ENCODE measurements at regions not wholly inside any gene's neighbourhood (a gene's known extent, or its start where the extent isn't known, plus 50 kb on each side); places are given as distances from the start of the nearest gene placed in this dataset.

DNA sequence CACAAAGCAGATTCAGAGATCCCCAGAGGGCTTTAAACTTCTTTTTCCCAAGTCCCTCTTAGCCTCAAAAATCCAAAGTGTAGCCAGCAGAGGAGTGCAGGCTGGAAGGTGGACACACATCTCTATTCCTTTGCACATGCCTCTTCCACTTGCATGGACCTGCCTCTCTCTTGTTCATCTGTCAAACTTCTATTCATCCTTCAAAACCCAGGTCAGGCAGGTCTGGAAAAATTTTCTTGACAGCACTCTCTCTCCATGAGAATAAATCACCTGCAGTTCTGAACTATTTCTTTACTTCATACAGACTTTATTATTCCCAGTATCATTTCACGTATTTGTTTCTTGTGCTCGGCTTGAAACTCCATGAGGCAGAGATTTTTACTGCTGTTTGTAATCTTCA, 127.5 kb downstream of the SS18 start:
- DNase-seq = no peak

DNA sequence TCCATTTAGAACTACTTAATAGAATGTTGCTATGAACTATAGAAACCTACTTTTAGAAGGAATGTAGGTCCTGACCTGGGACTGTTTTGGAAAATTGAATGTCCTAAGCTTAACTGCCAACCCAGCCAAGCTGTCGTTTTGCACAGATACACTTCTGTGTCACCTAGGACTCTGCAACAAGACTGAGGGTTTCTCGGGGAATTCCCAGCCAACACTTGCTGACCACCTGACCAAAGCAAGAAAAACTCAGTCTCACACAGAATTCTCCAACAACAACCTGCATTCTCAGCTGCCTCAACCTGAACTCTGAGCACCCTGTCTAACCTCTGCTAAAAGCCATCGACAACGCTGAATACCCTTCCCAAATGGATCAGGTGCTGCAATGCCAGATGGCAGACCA, 128.2 kb downstream of the SS18 start:
- no peak for DNase-seq

DNA sequence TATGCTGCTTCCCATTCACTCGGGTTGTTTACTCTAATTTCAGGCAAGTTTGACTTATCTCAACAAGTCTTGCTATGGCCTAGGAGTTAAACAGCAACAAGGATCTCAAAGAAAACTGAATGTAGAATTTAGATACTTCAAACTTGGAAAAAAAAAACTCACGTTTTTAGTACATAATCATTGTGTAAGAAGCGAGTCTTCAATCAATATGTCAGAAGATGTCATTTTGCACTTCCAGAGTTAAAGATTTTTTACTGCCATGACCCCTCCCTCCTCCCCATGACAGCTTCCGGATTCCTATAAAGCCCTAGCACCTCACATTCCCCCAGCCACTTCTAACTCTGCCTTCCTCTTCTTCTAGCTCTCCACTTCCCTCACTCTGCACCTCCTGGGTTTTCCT, 133.4 kb downstream of the SS18 start:
- DNase-seq = no peak

DNA sequence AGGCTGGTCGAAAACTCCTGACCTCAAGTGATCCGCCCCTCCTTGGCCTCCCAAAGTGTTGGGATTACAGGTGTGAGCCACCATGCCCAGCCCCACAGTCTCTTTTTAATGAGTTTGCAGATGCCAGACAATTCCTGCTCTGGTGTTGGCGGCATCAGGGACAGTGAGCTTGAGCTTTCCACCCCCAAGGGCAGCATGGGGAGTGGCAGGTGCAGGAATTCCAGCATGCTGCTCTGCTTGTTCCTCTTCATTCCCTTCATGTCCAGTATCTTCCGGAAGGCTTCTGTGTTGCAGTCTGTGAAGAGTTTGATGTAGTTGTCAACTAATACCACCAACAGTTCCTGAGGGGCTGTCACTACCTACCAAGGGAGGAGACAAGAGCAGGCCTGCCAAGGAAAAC, 137.3 kb downstream of the SS18 start:
- no peak for DNase-seq

DNA sequence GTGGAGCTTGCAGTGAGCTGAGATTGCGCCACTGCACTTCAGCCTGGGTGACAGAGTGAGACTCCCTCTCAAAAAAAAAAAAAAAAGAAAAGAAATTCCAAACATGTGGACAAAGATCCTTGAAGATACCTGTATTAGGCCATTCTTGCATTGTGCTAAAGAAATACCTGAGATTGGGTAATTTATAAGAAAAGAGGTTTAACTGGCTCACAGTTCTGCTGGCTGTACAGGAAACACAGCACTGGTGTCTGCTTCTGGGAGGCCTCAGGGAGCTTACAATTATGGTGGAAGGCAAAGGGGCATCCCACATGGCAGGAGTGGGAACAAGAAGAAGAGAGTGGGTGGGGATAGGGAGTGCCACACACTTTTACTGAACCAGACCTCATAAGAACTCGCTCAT, 140.1 kb downstream of the SS18 start:
- no peak for DNase-seq

DNA sequence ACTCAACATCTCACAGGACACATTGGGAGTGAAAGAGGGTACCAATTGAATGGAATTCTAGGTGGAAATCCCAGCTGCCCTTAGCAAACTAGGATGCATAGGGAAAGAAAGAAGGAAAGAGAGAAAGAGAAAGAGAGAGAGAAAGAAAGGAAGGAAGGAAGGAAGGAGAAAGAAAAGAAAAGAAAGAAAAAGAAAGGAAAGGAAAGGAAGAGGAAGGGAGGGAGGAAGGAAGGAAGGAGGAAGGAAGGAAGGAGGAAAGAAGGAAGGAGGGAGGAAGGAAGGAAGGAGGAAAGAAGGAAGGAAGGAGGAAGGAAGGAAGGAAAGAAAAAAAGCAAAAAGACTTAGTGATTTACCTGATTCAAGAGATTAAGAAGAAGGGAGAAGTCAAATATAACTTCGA, 143.9 kb downstream of the SS18 start:
- DNase-seq = no peak

DNA sequence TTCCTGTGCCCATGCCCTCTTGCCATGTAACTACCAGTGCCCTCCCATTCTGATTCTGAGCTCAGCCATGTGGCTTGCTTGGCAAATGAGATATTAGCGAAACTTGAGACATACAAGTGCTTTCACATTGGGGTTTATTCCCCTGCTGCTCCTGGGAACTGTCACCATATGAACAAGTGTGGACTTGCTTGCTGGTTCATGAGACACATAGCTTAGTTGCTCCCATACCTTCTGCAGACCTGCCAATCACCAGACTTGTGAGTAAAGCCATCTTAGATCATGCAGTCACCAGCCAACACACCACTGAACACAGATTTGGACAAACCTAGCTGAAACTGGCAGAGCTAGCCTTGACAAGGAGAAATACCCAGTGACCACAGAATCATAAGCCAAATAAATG, 155.1 kb downstream of the SS18 start:
- DNase-seq = no peak

DNA sequence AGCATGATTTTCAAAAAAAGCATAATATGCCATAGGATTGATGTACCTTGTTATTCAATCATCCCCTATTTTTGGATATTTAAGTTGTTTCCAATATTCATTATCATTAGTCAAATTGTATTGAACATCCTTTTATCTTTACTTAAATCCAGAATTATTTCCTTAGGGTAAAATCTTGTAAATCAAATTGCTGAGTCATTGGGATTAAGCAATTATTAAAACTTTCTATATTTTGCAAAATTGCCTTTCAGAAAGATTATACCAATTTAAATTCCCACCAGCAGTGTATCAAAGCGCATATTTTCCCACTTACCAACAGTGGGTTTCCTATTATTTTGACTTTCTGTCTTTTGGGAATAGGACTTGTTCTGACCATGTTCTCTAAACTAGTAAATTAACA, 159.3 kb downstream of the SS18 start:
- DNase-seq = no peak

DNA sequence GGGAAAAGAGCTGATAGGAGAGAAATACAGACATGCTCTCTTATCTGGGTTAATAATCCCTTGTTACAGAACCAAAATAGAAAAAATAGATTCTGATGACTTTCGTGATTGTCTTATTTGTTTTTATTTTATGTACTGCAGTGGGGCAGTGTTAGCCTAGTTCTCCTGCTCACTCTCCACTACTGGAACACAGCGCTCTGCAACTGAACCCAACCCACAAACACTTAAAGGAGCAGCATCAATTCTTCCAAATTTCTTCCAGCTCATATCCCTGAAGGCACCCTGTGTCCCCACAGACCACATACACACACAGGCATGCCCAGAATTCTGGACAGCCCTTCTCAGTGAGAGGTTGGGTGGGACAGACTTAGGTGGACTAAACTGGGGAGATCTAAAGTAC, 160.6 kb downstream of the SS18 start:
- no peak for DNase-seq

DNA sequence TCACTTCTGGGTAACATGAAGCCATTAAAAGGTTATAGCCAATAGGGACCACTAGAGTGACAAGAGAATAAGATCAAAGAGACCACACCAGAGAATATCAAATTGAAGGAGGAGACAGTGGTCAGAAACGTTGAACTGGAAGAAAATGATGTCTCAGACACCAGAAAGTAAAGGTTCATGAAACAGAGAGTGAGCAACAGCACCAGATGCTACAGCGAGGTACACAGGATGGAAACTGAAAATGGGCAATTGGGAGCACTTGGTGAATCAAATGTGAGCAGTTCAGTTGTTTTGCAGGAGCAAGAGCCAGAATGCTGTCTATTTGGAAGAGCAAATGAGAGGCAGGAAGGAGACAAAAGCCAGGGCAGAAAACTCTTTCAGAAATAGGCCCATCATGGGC, 162.6 kb downstream of the SS18 start:
- no peak for DNase-seq

DNA sequence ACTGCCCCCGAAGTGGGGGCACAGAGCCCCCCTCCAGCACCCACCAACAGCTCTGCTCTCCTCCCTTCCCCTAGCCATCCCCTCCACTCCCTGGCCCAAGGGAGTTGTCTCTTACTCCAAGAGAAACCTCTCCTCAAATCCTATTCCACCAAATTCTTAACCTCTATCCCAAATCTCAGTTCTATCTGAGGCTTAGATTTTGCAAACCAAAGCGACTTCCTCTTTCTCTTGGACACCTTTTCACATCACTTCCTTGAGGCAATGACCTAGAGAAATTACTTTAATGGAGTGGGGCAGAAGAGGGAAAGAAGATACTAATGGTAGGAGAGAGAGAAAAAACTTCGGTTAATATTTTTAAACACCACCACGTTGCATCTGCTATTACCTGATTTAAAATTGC, 167.2 kb downstream of the SS18 start:
- DNase-seq = no peak

DNA sequence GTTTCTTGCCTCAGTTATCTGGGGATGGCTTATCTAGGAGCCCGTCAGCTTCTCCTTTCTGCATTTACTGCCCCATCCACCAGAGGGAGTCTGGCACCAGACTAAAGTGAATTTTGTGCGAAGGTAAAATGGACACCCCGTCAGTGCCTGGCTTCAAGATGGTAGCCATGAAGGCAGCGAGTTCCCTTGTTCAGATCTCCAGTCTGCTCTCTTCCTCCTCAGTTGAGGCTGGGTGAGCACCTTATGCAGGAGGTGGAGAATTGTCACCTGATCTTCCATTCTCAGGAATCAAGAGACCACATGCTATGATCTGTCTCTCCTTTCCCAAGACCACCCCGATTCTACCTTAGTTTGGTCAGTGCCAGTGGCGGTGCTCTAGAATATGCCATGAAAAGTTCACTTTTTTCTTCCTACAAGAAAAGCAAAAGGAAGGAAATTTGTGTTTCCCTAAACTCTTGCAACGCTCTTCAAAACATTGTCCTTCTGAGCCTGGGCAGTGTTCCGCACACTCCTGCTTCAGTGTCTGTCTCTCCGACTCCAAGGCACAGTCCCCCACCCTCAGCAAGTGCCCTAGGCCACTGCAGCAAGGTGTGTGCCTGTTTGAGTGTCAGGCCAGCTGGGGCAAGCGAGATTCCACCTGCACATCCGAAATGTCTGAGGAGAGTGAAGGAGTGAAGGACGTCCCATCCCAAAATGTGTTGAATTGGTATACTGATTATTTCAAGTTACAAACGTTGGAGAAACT, 168.6 kb downstream of the SS18 start:
- peak in 1 of 2 donors; percentile 15 for DNase-seq

DNA sequence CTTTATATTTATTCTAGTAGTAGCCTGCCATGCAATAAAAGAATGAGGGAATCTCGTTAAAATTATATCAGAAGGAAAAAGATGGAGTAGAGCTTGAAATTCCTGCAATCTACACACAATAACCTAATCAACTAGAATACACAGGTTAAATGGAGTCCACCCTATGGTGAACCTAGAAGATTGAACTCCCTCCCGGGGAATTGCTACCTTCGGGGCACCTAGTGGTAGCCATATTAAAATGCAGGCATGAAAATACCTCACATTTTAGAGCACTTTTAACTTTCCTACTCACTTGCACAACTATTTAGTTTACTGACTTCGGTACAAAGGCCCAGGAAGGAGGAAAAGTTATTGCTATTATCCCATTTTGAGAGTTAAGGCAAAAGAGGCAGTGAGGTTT, 174.5 kb downstream of the SS18 start:
- no peak for DNase-seq

DNA sequence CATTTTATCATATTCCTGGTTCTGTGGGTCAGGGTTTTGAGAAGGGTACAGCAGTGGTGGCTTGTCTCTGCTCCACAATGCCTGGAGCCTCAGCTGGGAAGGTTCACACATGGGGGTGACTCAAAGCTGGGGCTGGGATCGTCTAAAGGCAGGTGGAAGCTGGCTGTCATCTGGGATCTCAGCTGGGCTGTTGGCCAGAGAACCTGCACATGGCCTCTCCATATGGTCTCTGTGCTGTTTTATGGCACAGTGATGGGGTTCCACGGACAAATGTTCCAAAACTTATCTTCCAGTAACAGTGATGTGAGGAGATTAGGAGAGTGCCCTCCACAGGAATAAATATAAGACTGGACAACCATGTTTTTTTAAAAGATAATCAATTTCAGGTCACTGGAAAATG, 191.4 kb downstream of the SS18 start:
- no peak for DNase-seq

DNA sequence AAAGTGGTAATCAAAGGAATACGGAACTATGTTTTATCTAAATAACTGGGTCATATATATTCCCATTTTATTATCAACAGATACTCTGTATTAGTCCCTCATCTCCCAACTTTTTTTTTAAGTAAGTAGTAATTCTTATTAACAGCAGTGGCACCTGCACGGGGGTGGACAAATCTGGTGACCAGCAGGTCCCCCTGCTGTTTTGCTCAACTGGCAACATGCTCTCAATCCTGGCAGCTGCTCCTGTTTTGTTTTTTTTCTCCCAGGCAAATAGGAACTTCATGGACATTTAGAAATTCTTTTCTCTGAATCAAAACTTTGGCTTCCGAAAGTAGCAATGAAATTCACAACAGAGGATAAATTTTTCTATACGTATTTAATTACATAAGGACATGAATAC, 193.5 kb downstream of the SS18 start:
- DNase-seq = no peak

DNA sequence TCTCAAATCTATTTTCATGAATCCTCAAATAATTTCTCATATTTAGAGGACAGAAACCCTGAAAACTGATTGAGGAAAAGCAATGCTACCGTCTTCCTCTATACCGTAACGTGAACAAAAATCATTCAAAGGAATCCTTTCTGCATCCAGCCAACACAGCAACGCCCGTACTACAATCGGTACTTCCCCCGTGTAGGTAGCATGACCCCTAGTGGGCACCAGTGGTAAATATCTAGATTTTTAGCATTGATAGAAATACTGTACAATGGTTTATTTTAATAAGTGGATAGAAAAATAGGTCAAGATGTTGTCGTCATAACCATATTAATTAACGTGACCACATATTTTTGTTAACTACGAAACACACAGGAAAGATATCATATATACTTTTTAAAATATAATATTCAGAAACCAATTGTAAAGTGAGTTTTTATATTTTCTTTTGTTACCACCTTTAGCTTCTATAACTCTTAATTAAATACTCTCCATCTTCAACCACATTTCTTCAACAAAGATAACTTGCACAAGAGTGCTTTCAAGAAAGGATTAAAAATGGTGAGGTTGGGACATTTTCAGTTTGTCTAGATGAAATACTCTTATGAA, 194.1 kb downstream of the SS18 start:
- DNase-seq = peak; percentile 7 to 49

DNA sequence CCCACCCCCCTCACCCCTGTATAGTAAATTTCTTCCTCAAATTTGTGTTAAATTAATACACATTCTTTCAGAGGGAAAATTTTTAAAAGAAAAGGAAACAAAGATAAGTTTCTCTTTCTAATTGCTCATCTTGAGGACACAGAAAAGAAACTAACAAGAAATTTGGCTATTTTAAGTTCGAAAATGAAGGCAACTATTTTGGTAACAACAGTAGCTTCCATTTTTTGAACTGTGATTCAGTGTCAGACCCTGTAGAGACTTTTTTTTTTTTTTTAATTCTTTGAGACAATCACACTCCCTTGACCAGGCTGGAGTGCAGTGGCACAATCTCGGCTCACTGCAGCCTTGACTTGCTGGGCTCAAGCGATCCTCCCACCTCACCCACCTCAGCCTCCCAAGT, 194.9 kb downstream of the SS18 start:
- no peak for DNase-seq

DNA sequence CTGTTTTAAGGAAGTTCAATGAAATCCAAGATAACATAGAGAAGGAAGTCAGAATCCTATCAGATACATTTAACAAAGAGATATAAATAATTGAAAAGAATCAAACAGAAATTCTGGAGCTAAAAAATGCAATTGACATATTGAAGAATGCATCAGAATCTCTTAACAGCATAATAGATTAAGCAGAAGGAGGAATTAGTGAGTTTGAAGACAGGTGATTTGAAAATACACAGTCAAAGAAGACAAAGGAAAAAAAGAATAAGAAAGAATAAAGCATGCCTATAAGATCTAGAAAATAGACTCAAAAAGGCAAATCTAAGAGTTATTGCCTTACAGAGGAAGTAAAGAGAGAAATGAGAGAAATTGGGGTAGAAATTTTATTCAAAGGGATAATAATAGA, 204.1 kb downstream of the SS18 start:
- no peak for DNase-seq

DNA sequence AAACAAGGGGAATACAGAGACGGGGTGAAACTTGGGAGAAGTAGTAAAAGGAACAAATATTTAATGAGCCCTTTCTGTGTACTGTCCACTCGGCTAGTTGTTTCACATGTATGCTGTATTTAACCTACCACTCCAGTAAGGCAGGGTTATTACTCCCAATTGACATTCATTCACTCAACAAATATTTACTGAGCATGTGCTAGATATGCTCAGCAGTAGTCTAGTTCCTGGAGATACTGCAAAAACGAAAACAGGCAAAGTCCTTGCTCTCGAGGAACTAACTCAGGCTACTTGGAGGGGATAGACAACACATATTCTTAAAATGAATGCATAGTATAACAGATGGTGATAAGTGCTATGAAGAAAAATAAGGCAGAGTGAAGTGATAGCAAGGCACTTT, 207.3 kb downstream of the SS18 start:
- no peak for DNase-seq

DNA sequence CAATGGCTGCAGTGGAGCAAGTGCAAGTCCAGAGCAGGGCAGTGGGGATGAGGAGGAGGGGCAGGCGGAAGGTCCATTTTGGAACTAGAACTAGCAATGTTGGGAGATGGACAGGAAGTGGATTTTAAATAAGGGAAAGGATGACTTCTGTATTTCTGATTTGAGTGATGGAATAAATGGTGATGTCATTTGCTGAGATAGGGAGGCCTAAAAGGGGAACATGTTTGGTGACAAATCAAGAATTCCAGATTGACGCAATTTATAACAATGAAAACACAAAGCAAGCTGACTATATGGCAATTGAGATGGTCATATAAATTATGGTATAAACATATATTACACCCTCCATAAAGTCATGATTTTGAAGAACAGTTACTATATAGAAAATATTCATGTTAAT, 209.3 kb downstream of the SS18 start:
- DNase-seq = peak; percentile 27 to 59

DNA sequence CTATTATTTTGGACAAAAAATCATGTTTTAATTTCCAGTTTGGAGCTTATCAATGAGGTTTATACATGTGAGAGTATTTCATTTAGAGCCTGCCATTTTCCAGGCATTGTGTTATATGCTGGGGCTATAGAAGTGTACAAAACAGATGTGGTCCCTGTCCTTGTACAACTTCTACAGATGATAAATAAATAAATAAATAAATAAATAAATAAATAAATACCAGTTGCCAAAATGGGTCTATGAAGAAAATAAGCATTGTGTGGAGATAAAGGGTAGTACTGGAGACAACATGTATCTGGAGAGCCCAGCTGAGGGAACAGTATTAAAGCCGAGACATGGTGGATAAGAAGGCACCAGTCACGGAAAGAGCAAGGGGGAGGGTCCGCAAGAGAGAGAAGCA, 210.0 kb downstream of the SS18 start:
- no peak for DNase-seq

DNA sequence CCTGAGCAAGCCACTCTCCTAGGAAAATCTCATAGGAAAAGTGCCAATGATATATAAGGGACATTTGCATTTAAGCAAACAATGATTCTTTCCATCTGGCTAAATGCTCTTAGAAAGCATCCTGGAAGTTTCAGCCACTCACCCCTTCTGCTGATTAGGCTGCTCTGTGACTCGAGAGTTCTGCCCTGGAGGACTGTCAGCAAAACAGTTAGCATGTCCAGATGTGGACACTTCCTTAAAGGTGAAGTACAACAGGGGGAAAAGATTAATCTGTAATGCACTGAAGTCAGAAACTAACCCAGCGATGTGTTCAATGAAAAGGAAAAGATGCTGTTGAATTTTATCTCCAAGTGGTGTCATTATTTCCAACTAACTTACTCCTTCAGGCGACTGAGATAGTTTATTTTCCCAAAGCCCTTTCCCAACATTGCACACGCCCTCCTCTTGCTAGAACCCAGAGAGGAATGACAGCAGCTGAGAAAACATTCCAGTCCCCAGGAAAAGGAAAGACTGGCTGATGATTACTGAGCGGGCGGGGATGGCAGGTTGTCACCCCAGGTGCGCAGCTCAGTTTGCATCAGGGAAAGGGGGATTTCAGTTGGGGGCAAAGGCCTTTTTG, 214.0 kb downstream of the SS18 start:
- no peak for DNase-seq

DNA sequence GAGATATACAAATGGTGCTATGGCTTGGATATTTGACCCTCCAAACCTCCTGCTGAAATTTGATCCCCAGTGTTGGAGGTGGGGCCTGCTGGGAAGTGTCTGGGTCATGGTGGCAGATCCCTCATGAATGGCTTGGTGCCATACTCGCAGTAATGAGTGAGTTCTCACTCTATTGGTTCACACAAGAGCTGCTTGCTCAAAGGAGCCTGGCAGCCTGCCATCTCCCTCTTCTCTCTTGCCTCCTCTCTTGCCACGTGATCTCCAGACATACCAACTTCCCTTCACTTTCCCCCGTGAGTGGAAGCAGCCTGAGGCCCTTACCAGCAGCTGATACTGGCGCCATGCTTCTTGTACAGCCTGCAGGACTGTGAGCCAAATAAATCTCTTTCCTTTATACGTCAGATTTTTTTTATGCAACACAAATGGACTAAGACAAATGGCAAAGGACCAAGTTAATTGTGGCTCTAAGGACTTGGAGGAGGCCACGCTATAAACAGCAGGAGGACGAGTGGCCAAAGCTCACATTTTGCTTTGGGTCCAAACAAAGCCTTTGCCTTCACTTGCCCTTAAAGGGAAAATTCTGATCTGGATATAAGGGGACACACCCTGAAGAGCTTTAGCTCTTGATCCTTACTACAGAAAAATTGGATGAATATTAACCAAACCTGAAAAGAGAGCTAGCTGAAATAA, 214.7 kb downstream of the SS18 start:
- DNase-seq = no peak

DNA sequence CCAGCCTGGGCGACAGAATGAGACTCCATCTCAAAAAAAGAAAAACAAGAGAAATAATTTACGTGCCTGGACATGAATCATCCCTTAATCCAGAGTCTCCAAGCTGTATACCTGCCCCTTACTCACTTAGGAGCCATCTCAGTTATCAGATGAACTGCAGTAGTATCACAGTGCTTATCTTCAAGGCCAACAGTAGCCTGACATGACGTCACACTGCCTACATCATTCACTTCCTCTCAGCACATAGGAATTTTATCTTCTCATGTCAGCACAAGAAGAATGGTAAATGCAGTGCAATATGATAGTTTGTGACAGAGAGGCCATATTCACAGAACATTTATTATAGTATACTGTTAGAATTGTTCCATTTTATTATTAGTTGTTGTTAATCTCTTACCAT, 216.6 kb downstream of the SS18 start:
- no peak for DNase-seq
